ENCODE measurements at regions not wholly inside any gene's neighbourhood (a gene's known extent, or its start where the extent isn't known, plus 50 kb on each side); places are given as distances from the start of the nearest gene placed in this dataset.
"Not testable (repeated sequence)": the region's sequence is repeated elsewhere in the genome, so short reads cannot be mapped to it uniquely, and the experiment has no call there.

GRCh38 chr18:62629031-62629430 lies 86.3 kb upstream of the PHLPP1 start:
- in situ Hi-C loops (cut with HindIII; ENCODE audit: low pct_unique_long_range_greater_than_20kb, low sequenced_read_pairs): no loop called here
- no peak for DNase-seq (ENCODE audit: low read depth in 1 of 2, low spot score in 1 of 2)
- TF ChIP-seq JUND (IDR thresholded peaks at IDR 0.05; ENCODE audit: low read depth): no peak

- no peak for DNase-seq (ENCODE audit: low read depth in 1 of 2, low spot score in 1 of 2)
- no peak for TF ChIP-seq JUND (IDR thresholded peaks at IDR 0.05; ENCODE audit: low read depth)
- in situ Hi-C loops (cut with HindIII; ENCODE audit: low pct_unique_long_range_greater_than_20kb, low sequenced_read_pairs): no loop called here
These were observed 84.2 kb upstream of the PHLPP1 start for GRCh38 chr18:62631173-62631572.

GRCh38 chr18:62632788-62633455 lies 82.4 kb upstream of the PHLPP1 start:
- no peak for DNase-seq (ENCODE audit: low read depth in 1 of 2, low spot score in 1 of 2)
- TF ChIP-seq JUND (IDR thresholded peaks at IDR 0.05; ENCODE audit: low read depth): no peak
- in situ Hi-C loops (cut with HindIII; ENCODE audit: low pct_unique_long_range_greater_than_20kb, low sequenced_read_pairs): no loop called here

GRCh38 chr18:62634458-62634857 lies 80.9 kb upstream of the PHLPP1 start:
- DNase-seq (ENCODE audit: low read depth in 1 of 2, low spot score in 1 of 2): no peak
- in situ Hi-C loops (cut with HindIII; ENCODE audit: low pct_unique_long_range_greater_than_20kb, low sequenced_read_pairs): no loop called here
- no peak for TF ChIP-seq JUND (IDR thresholded peaks at IDR 0.05; ENCODE audit: low read depth)

GRCh38 chr18:62634979-62635630 lies 80.2 kb upstream of the PHLPP1 start:
- peak in 1 of 2 experiments; percentile 35 for DNase-seq (ENCODE audit: low read depth in 1 of 2, low spot score in 1 of 2)
- TF ChIP-seq JUND (IDR thresholded peaks at IDR 0.05; ENCODE audit: low read depth): no peak
- in situ Hi-C loops (cut with HindIII; ENCODE audit: low pct_unique_long_range_greater_than_20kb, low sequenced_read_pairs): no loop called here

- DNase-seq (ENCODE audit: low read depth in 1 of 2, low spot score in 1 of 2): peak in 1 of 2 experiments; percentile 12
- TF ChIP-seq JUND (IDR thresholded peaks at IDR 0.05; ENCODE audit: low read depth): no peak
- in situ Hi-C loops (cut with HindIII; ENCODE audit: low pct_unique_long_range_greater_than_20kb, low sequenced_read_pairs): no loop called here
These were observed 77.9 kb upstream of the PHLPP1 start for GRCh38 chr18:62637403-62637802.

GRCh38 chr18:62637807-62638687 lies 77.3 kb upstream of the PHLPP1 start:
- peak in 1 of 2 experiments; percentile 56 for DNase-seq (ENCODE audit: low read depth in 1 of 2, low spot score in 1 of 2)
- in situ Hi-C loops (cut with HindIII; ENCODE audit: low pct_unique_long_range_greater_than_20kb, low sequenced_read_pairs): no loop called here
- no peak for TF ChIP-seq JUND (IDR thresholded peaks at IDR 0.05; ENCODE audit: low read depth)

GRCh38 chr18:62643181-62643580 lies 72.2 kb upstream of the PHLPP1 start:
- TF ChIP-seq JUND (IDR thresholded peaks at IDR 0.05; ENCODE audit: low read depth): no peak
- in situ Hi-C loops (cut with HindIII; ENCODE audit: low pct_unique_long_range_greater_than_20kb, low sequenced_read_pairs): no loop called here
- DNase-seq (ENCODE audit: low read depth in 1 of 2, low spot score in 1 of 2): no peak

GRCh38 chr18:62644773-62645172 lies 70.6 kb upstream of the PHLPP1 start:
- in situ Hi-C loops (cut with HindIII; ENCODE audit: low pct_unique_long_range_greater_than_20kb, low sequenced_read_pairs): no loop called here
- no peak for DNase-seq (ENCODE audit: low read depth in 1 of 2, low spot score in 1 of 2)
- no peak for TF ChIP-seq JUND (IDR thresholded peaks at IDR 0.05; ENCODE audit: low read depth)

GRCh38 chr18:62647179-62647578 lies 68.2 kb upstream of the PHLPP1 start:
- no peak for DNase-seq (ENCODE audit: low read depth in 1 of 2, low spot score in 1 of 2)
- no peak for TF ChIP-seq JUND (IDR thresholded peaks at IDR 0.05; ENCODE audit: low read depth)
- in situ Hi-C loops (cut with HindIII; ENCODE audit: low pct_unique_long_range_greater_than_20kb, low sequenced_read_pairs): no loop called here

GRCh38 chr18:62648045-62648678 lies 67.2 kb upstream of the PHLPP1 start:
- in situ Hi-C loops (cut with HindIII; ENCODE audit: low pct_unique_long_range_greater_than_20kb, low sequenced_read_pairs): no loop called here
- DNase-seq (ENCODE audit: low read depth in 1 of 2, low spot score in 1 of 2): no peak
- no peak for TF ChIP-seq JUND (IDR thresholded peaks at IDR 0.05; ENCODE audit: low read depth)

GRCh38 chr18:62651276-62652056 lies 63.9 kb upstream of the PHLPP1 start:
- TF ChIP-seq JUND (IDR thresholded peaks at IDR 0.05; ENCODE audit: low read depth): no peak
- in situ Hi-C loops (cut with HindIII; ENCODE audit: low pct_unique_long_range_greater_than_20kb, low sequenced_read_pairs): no loop called here
- no peak for DNase-seq (ENCODE audit: low read depth in 1 of 2, low spot score in 1 of 2)

- in situ Hi-C loops (cut with HindIII; ENCODE audit: low pct_unique_long_range_greater_than_20kb, low sequenced_read_pairs); DNase-seq (ENCODE audit: low read depth in 1 of 2, low spot score in 1 of 2): not testable (repeated sequence)
These were observed 63.2 kb upstream of the PHLPP1 start for GRCh38 chr18:62652057-62652629.
